ENCODE measurements at regions not wholly inside any gene's neighbourhood (a gene's known extent, or its start where the extent isn't known, plus 50 kb on each side); places are given as distances from the start of the nearest gene placed in this dataset.

- no peaks in the 10 kb centered on the region for H3K9me3 Mint-ChIP-seq (ENCODE audit: unreplicated experiment)
- no peaks in the 10 kb centered on the region for H3K36me3 Mint-ChIP-seq (ENCODE audit: unreplicated experiment)
- no peak overlapping the region for H3K27ac Mint-ChIP-seq (ENCODE audit: unreplicated experiment)
- H3K27me3 Mint-ChIP-seq (ENCODE audit: unreplicated experiment) = no peaks in the 10 kb centered on the region
- no peaks in the 10 kb centered on the region for H3K4me1 Mint-ChIP-seq (ENCODE audit: low read depth, unreplicated experiment)
- no peak for TF ChIP-seq CTCF (IDR thresholded peaks at IDR 0.05; ENCODE audit: partially characterized antibody, unreplicated experiment)
- no peak overlapping the region for H3K4me3 Mint-ChIP-seq (ENCODE audit: unreplicated experiment)
- no peak for DNase-seq
Measured at GRCh38 chr1:198377702-198378101, 162.8 kb downstream of the ATP6V1G3 start.

- DNase-seq = no peak
- no peak overlapping the region for H3K27ac Mint-ChIP-seq (ENCODE audit: unreplicated experiment)
Measured at GRCh38 chr1:198374288-198374687, 166.2 kb downstream of the ATP6V1G3 start.

GRCh38 chr1:198373376-198373775 lies 167.1 kb downstream of the ATP6V1G3 start:
- peaks cover 9% of the 10 kb centered on the region for H3K4me1 Mint-ChIP-seq (ENCODE audit: low read depth, unreplicated experiment)
- peak overlapping the region; percentile 19 for H3K27ac Mint-ChIP-seq (ENCODE audit: unreplicated experiment)
- TF ChIP-seq CTCF (IDR thresholded peaks at IDR 0.05; ENCODE audit: partially characterized antibody, unreplicated experiment) = no peak
- no peaks in the 10 kb centered on the region for H3K9me3 Mint-ChIP-seq (ENCODE audit: unreplicated experiment)
- no peaks in the 10 kb centered on the region for H3K27me3 Mint-ChIP-seq (ENCODE audit: unreplicated experiment)
- no peaks in the 10 kb centered on the region for H3K36me3 Mint-ChIP-seq (ENCODE audit: unreplicated experiment)
- DNase-seq = no peak
- no peak overlapping the region for H3K4me3 Mint-ChIP-seq (ENCODE audit: unreplicated experiment)

More at GRCh38 chr1:198374288-198374687, 166.2 kb downstream of the ATP6V1G3 start:
- peaks cover 8% of the 10 kb centered on the region for H3K4me1 Mint-ChIP-seq (ENCODE audit: low read depth, unreplicated experiment)
- no peaks in the 10 kb centered on the region for H3K36me3 Mint-ChIP-seq (ENCODE audit: unreplicated experiment)
- TF ChIP-seq CTCF (IDR thresholded peaks at IDR 0.05; ENCODE audit: partially characterized antibody, unreplicated experiment) = no peak
- no peaks in the 10 kb centered on the region for H3K27me3 Mint-ChIP-seq (ENCODE audit: unreplicated experiment)
- no peak overlapping the region for H3K4me3 Mint-ChIP-seq (ENCODE audit: unreplicated experiment)
- no peaks in the 10 kb centered on the region for H3K9me3 Mint-ChIP-seq (ENCODE audit: unreplicated experiment)
